Lower lobe of right lung (tissue), 2 donors: ENCODE measurements at regions not wholly inside any gene's neighbourhood (a gene's known extent, or its start where the extent isn't known, plus 50 kb on each side); places are given as distances from the start of the nearest gene placed in this dataset.
"Not testable (repeated sequence)": the region's sequence is repeated elsewhere in the genome, so short reads cannot be mapped to it uniquely, and the experiment has no call there.

ENCODE experiments used
- ATAC-seq, 2 donors: fragments of 200-7000 bp; cut with Tn5 transposase; one replicate each; pipeline ENCODE4 v1.9.1; 2020 to 2022; ENCODE audit warnings: mild to moderate bottlenecking in 2 of 2, moderate library complexity in 2 of 2
- DNase-seq: peaks from one replicate; pipeline ENCODE4 v3.0.0-alpha.2; 2020
- H3K27ac ChIP-seq: fragments of 200-600 bp; one replicate; pipeline ENCODE4 v1.8.0; 2022
- H3K27me3 ChIP-seq: fragments of 200-600 bp; one replicate; pipeline ENCODE4 v1.8.0; 2022; ENCODE audit warnings: low read depth
- H3K36me3 ChIP-seq: fragments of 200-600 bp; one replicate; pipeline ENCODE4 v1.8.0; 2022; ENCODE audit warnings: mild to moderate bottlenecking
- H3K4me1 ChIP-seq: fragments of 200-600 bp; one replicate; pipeline ENCODE4 v1.8.0; 2022
- H3K4me3 ChIP-seq: fragments of 200-600 bp; one replicate; pipeline ENCODE4 v1.8.0; 2022; ENCODE audit warnings: mild to moderate bottlenecking
- H3K9me3 ChIP-seq: fragments of 200-600 bp; one replicate; pipeline ENCODE4 v1.8.0; 2022
- CTCF ChIP-seq: fragments of 200-600 bp; IDR thresholded peaks from one replicate; pipeline ENCODE4 v1.8.0; 2022; ENCODE audit warnings: antibody characterized with exemption, mild to moderate bottlenecking
- intact Hi-C: fragments of 100-400 bp; cut with DNase I; formaldehyde crosslinking; loops from one replicate; pipeline ENCODE4 v1.11.0; 2022
- donor health status: DM: no; HTN: yes; CAD: no; lungs with severe emphysema.

DNA sequence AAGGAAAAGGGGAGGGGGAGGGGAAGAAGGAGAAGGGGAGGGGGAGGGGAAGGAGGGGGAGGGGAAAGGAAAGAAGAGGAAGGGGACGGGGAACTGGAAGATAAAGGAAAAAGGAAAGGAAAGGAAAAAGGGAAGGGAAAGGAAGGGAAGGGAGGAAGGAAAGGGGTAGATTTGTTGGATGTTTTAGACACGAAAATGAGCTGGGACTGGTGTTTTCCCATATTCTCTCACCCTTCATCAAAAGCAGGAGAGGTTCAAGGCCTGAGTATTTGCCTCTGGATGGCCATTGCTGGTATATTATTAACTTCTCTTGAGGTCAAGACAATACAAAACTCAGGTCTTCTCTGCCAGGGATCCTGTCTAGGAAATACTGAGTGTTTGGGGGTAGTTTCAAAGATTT is 652.7 kb downstream of the ANKRD7 start:
- Histone ChIP-seq H3K27me3 (no peaks in the 10 kb centered on the region), H3K9me3 (no peaks in the 10 kb centered on the region), H3K4me3 (no peak overlapping the region), H3K27ac (no peak overlapping the region), H3K36me3 (no peaks in the 10 kb centered on the region), H3K4me1 (no peaks in the 10 kb centered on the region)
- DNase-seq (no peak), ATAC-seq (no peak)
- intact Hi-C loops: no loop called here
- no peak for TF ChIP-seq CTCF

DNA sequence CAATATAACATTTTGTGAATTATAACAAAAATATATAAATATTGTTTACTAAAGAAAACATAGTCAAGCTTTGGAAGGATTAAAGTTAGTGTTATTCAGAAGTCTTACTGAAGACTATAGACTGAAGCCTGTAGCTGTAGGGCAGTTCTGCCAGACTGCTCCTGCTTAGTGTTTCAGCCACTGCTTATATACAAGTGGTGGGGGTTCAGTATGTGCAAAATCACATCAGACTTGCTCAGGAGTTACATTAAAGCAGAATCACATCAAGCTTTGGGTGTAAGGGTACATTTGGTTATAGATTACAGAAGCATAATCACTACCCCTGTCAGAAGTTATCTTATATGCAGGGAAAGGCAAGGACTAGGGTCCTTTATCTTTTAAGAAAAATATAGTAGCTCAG is 653.8 kb downstream of the ANKRD7 start:
- DNase-seq: no peak
- intact Hi-C loops: no loop called here
- TF ChIP-seq CTCF: no peak

DNA sequence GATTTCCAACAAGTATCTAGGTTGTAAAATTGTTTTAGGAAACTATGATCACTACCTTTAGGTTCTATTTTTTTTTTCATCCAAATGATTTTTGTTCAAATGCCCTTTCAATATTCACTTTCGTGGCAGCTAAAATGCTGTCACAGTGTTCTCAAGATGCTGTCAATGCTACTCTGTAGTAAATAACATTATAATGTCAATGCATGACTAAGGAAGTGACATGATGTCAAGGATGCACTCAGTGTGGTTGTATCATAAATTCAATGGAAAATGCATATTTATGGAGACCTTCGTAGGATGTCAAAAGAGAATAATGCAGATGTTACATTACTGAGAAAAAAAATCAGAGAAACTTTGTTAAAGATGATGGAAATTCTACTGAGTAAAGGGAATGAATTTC is 673.8 kb downstream of the ANKRD7 start:
- no peaks in the 10 kb centered on the region for H3K4me1 ChIP-seq
- no peak for TF ChIP-seq CTCF
- intact Hi-C loops: no loop called here

More for the DNA sequence above, 653.8 kb downstream of the ANKRD7 start:
- H3K27me3 ChIP-seq: no peaks in the 10 kb centered on the region
- H3K36me3 ChIP-seq: no peaks in the 10 kb centered on the region
- H3K4me3 ChIP-seq: no peak overlapping the region
- no peak for ATAC-seq
- no peak overlapping the region for H3K27ac ChIP-seq
- H3K9me3 ChIP-seq: no peaks in the 10 kb centered on the region
- H3K4me1 ChIP-seq: no peaks in the 10 kb centered on the region

GRCh38 chr7:118902600-118902999 is 678.1 kb downstream of the ANKRD7 start:
- DNase-seq (no peak), ATAC-seq (no peak)
- Histone ChIP-seq H3K36me3 (no peaks in the 10 kb centered on the region), H3K27me3 (no peaks in the 10 kb centered on the region), H3K4me1 (no peaks in the 10 kb centered on the region), H3K4me3 (no peak overlapping the region), H3K27ac (no peak overlapping the region), H3K9me3 (no peaks in the 10 kb centered on the region)
- intact Hi-C loops: no loop called here
- no peak for TF ChIP-seq CTCF

More for the DNA sequence above, 673.8 kb downstream of the ANKRD7 start:
- H3K27ac ChIP-seq: no peak overlapping the region
- no peak for ATAC-seq
- no peaks in the 10 kb centered on the region for H3K9me3 ChIP-seq
- H3K36me3 ChIP-seq: no peaks in the 10 kb centered on the region
- no peaks in the 10 kb centered on the region for H3K27me3 ChIP-seq
- no peak for DNase-seq
- H3K4me3 ChIP-seq: no peak overlapping the region

- Histone ChIP-seq H3K27ac (no peak overlapping the region), H3K4me1 (no peaks in the 10 kb centered on the region), H3K27me3 (no peaks in the 10 kb centered on the region), H3K9me3 (no peaks in the 10 kb centered on the region), H3K4me3 (no peak overlapping the region), H3K36me3 (no peaks in the 10 kb centered on the region)
- DNase-seq (no peak), ATAC-seq (no peak)
- no peak for TF ChIP-seq CTCF
- intact Hi-C loops: no loop called here
Observed at GRCh38 chr7:118907911-118908527, 683.5 kb downstream of the ANKRD7 start.

DNA sequence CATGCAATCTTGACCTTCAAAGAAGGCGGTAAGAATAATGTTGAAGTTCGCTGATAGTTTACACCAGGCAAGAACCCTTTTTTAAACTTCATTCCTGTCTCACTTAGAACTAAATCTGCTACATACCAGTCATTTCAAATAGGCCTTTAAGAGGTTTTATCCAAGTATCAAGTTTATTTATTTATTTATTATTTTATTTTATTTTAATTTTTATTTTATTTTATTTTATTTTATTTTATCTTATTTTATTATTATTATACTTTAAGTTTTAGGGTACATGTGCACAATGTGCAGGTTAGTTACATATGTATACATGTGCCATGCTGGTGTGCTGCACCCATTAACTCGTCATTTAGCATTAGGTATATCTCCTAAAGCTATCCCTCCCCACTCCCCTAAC is 691.6 kb downstream of the ANKRD7 start:
- H3K36me3 ChIP-seq, H3K9me3 ChIP-seq, ATAC-seq, H3K27ac ChIP-seq, intact Hi-C loops, H3K4me1 ChIP-seq, H3K27me3 ChIP-seq, DNase-seq, H3K4me3 ChIP-seq: not testable (repeated sequence)
